ENCODE measurements at regions not wholly inside any gene's neighbourhood (a gene's known extent, or its start where the extent isn't known, plus 50 kb on each side); places are given as distances from the start of the nearest gene placed in this dataset.

DNA sequence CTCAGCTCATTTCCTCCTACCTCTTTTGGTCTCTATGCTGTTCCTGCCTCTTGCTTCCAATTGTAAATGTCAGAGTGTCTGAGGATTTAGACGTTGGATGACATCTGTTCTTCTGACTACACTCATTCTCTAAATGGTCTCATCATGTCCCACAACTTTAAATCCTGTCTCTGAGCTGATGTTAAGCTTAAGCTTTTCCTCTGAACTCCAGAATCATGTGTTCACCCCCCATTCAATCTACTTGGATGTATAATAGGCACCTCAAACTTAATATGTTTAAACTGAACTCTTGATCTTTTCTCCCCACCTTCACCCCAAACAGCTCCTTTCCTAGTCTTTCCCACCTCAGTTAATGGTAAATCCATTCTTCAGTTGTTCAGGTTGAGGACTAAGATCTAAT, 433.6 kb downstream of the CSNK1G3 start:
- TF ChIP-seq, protein P1, sequence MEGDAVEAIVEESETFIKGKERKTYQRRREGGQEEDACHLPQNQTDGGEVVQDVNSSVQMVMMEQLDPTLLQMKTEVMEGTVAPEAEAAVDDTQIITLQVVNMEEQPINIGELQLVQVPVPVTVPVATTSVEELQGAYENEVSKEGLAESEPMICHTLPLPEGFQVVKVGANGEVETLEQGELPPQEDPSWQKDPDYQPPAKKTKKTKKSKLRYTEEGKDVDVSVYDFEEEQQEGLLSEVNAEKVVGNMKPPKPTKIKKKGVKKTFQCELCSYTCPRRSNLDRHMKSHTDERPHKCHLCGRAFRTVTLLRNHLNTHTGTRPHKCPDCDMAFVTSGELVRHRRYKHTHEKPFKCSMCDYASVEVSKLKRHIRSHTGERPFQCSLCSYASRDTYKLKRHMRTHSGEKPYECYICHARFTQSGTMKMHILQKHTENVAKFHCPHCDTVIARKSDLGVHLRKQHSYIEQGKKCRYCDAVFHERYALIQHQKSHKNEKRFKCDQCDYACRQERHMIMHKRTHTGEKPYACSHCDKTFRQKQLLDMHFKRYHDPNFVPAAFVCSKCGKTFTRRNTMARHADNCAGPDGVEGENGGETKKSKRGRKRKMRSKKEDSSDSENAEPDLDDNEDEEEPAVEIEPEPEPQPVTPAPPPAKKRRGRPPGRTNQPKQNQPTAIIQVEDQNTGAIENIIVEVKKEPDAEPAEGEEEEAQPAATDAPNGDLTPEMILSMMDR (IDR thresholded peaks at IDR 0.05; ENCODE audit: low read depth, low read length, missing input control), result no peak
- TF ChIP-seq, protein P2, sequence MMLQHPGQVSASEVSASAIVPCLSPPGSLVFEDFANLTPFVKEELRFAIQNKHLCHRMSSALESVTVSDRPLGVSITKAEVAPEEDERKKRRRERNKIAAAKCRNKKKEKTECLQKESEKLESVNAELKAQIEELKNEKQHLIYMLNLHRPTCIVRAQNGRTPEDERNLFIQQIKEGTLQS (IDR thresholded peaks at IDR 0.05), result no peak
- TF ChIP-seq TAF1 (conservative IDR thresholded peaks at IDR 0.05) (no peak), SP1 (IDR thresholded peaks at IDR 0.05) (no peak), RAD21 (IDR thresholded peaks at IDR 0.05) (no peak)
